Heart left ventricle (tissue), 13 donors: ENCODE measurements at regions not wholly inside any gene's neighbourhood (a gene's known extent, or its start where the extent isn't known, plus 50 kb on each side); places are given as distances from the start of the nearest gene placed in this dataset.

Experiments used
- CTCF ChIP-seq, 12 donors: fragments of 200-600 bp; sonication (generic) in 4 of 12; IDR thresholded peaks; one replicate each; pipeline versions ENCODE4 v1.5.0 to v1.8.0; 2018 to 2022; ENCODE audit warnings: antibody characterized with exemption in 12 of 12, mild to moderate bottlenecking in 5 of 12
- POLR2A ChIP-seq, 2 donors: fragments of 450-650 bp; IDR thresholded peaks; one replicate each; pipeline ENCODE4 v1.6.1; 2017; ENCODE audit warnings: antibody characterized with exemption in 2 of 2, mild to moderate bottlenecking in 2 of 2, moderate library complexity in 2 of 2
- donor health status: ischemic (EF 13 %, LVEDD 7.1; RV severe dilation, severe dysfunction).
- donor health status: DM: no; HTN: yes; CAD: no.
- donor health status: DM: no; HTN: no; CAD: no.
- donor health status: ischemic (EF 25% LVEDD 6.9; RV normal size, moderate dysfunction).
- donor health status: ischemic (EF 25% LVEDD 5.7; RV mildly dilated, moderate dysfunction).
- donor health status: ischemic (EF 35%, LVEDD 5.7; RV mildly dilated, moderate dysfunction).
- donor health status: nonischemic (EF 11% LVEDD 7.7; RV severe dilation, severe dysfunction).
- donor health status: DM: yes; HTN: yes; CAD: no.
- donor health status: PGD.
- donor health status: ischemic (EF 29% LVEDD 5.4; RV normal size, mild dysfunction).
- donor health status: nonischemic (EF 23%, LVEDD 6.1; RV moderate dilation, normal function).

- no peak for TF ChIP-seq POLR2A (IDR thresholded peaks at IDR 0.05)
- no peak for TF ChIP-seq CTCF (IDR thresholded peaks at IDR 0.05)
Measured at GRCh38 chr4:45215976-45216542, 489.7 kb upstream of the GNPDA2 start.
